ENCODE measurements at regions not wholly inside any gene's neighbourhood (a gene's known extent, or its start where the extent isn't known, plus 50 kb on each side); places are given as distances from the start of the nearest gene placed in this dataset.

- no peak for DNase-seq (ENCODE audit: low read depth in 2 of 2, low spot score in 1 of 2)
Observed at GRCh38 chr1:219404629-219405028, 208.3 kb downstream of the ZC3H11B start.

DNA sequence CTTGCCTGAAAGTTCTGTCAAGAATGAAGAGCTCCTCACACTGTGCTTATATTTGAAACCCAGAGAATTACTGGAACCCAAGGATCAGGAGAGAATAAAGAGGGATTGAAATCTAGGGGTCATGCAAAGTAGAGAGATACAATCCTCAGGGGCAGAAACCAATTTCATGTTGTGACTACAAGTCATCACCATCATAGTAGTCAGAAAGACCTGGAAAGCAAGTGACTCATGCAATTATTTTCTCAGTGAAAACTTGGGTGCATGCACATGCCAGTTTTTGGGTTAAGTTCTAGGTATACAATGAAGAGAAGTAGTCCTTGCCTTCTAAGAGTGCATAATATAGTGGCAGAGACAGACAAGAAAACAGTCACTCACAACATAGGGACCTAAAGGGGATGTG lies 210.0 kb downstream of the ZC3H11B start:
- no peak for DNase-seq (ENCODE audit: low read depth in 2 of 2, low spot score in 1 of 2)

DNA sequence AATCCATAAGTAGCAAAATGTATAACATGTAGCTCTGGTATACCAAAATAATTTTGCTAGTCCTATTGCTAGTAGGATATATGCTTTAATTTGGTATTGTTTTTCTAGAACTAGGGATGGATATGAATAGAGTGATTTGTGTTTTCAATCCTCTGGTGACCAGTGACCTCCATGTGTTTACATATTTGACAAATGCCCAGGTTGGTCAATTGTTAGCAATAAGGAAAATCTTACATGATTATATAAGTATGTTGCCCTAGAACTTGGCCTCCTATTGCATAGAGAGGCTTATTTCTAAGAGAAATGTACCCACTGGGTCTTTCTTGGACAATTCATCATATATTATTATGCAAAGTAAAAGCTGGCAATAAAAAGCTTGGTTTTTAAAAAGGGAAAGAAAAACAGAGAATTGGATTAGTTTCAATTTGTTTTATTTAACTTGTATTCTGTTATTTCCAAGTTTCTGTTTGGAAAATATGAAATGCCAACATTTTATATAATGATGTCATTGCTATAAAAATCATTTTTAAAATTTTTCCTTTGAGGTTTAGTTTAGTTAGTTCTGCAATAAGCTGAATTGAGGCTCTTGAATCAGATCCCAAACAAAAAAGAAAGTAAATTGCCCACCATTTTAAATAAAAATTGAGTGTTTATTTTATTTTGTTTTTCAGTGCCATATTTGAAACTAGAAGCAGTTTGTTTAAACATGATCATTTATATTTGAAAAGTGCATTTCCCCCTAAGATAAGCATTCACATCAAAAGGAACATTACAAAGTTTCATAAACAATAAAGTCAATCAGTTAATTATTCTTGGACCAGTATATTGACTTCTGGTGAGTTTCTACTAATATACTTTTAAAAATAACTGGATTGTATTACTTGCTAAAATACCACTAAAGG lies 210.9 kb downstream of the ZC3H11B start:
- no peak for DNase-seq (ENCODE audit: low read depth in 2 of 2, low spot score in 1 of 2)

- DNase-seq (ENCODE audit: low read depth in 2 of 2, low spot score in 1 of 2), result no peak
Observed at GRCh38 chr1:219399446-219399845, 213.5 kb downstream of the ZC3H11B start.

GRCh38 chr1:219398815-219399396 lies 214.0 kb downstream of the ZC3H11B start:
- no peak for DNase-seq (ENCODE audit: low read depth in 2 of 2, low spot score in 1 of 2)

DNA sequence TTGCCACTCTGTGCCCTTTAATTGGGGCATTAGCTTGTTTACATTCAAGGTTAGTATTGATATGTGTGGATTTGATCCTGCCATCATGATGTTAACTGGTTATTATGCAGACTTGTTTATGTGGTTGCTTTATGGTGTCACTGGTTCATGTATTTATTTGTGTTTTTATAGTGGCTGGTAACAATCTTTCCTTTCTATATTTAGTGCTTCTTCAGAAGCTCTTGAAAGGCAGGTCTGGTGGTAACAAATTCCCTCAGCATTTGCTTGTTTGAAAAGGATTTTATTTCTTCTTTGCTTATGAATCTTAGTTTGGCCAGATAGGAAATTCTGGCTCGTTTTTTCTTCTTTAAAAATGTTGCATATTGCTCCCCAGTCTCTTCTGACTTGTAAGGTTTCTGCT lies 215.4 kb downstream of the ZC3H11B start:
- no peak for DNase-seq (ENCODE audit: low read depth in 2 of 2, low spot score in 1 of 2)

DNA sequence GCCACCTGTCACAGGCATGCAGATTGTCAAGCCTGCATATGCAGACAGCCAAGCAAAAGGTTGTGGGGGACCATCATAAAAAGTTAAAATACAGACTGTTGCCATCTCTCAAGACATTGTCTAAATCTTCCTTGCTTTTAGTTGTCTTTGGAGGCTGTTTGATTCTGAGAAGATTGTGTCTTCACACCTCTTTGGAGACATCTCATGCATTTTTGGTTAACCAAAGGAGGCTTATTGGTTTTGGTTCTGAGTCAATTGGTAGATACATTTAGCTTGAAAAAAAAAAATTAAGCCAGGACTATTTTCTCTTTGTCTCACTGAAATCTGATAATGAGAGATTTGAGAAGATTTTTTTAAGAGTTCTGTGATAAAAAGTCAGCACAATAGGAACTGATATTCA lies 217.6 kb downstream of the LYPLAL1 start:
- DNase-seq (ENCODE audit: low read depth in 2 of 2, low spot score in 1 of 2), result no peak

DNA sequence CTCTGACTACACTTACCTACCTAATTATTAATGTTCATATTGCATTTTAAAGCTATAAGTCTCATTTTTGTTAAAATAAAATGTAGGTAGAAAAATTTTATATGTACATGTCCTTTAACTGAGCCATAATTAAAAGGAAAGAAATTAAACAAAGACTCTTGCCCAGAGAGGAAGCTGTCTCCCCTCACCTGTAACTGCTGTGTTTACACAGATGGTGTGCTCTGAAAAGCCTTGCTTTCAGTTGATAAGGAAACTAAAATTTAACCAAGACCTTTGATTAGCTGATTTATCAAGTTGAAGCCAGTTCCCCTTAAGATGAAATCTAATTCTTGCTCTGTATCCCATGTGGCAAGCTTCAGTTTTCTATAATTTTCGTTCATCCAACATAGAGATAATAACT lies 213.5 kb downstream of the LYPLAL1 start:
- DNase-seq (ENCODE audit: low read depth in 2 of 2, low spot score in 1 of 2), result no peak

GRCh38 chr1:219385787-219386427 lies 212.2 kb downstream of the LYPLAL1 start:
- no peak for DNase-seq (ENCODE audit: low read depth in 2 of 2, low spot score in 1 of 2)

DNA sequence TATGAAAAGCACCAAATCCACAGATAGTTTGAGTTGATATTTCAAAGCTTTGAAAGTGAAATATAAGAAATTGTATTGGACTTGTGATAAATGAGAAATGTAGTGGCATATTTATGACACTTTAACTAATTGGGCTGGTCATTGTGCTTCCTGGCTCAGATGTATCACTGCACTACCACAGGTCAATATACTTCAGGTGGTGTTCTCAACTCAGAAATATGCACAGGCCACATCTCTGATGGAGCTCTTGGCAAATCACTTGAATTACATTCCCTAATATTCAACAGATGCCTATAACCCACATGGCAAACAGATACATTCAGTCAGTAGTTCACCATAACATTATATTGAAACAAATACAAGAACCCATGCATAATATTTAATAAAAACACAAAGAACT lies 209.6 kb downstream of the LYPLAL1 start:
- no peak for DNase-seq (ENCODE audit: low read depth in 2 of 2, low spot score in 1 of 2)

DNA sequence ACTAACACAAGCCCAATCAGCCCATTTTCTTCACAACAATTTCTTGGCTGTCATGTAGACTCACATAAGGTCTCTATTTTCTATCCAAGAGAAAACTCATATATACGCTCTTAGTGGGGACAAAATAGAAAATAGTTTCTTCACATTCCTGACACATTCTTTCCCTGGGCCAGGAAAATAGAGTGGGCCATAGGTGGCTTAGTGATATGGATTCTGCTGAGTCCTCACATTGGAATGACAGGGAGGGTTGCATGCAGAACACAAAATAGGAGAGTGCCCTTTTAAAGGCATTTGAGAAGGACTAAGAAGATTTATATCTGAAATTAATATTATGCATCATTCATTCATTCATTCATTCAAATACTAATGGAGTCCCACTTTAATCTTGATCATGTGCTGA lies 207.7 kb downstream of the LYPLAL1 start:
- DNase-seq (ENCODE audit: low read depth in 2 of 2, low spot score in 1 of 2), result no peak

DNA sequence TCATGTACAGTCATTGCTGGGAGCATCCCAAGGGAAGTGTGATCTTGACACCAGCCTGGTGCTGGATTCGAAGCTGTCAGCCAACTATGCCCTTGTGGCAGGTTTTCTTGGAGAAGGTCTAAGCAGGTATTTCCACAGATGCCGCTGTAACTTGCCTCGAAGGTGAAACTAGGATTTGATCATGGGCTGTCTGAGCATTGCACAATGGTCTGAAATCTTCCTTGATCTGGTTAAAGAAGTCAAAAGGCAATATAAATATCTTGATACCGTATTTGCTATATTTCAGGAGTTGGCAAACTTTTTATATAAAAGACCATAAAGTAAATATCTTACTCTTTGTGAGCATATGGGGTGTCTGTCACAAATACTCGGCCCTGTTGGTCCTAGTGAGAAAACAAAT lies 206.8 kb downstream of the LYPLAL1 start:
- DNase-seq (ENCODE audit: low read depth in 2 of 2, low spot score in 1 of 2), result no peak

DNA sequence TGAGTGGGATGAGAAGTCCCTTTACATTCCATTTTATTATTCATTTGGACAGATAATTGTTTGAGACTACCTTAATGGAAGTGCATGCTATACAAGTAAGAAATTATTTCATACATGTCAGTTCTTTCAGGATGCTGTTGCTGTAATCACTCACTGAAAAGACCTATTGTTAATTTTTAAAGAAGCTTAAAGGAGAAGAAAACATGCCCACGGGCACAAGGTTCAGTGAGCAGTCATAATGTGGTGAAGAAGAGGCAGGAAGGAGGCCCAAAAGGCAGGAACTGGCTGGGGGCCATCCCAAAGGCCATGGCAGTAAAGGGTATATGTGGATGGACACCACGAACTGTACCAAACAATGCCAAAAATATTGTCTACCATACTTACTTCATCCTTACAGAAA lies 206.0 kb downstream of the LYPLAL1 start:
- no peak for DNase-seq (ENCODE audit: low read depth in 2 of 2, low spot score in 1 of 2)

GRCh38 chr1:219374636-219375035 lies 201.0 kb downstream of the LYPLAL1 start:
- no peak for DNase-seq (ENCODE audit: low read depth in 2 of 2, low spot score in 1 of 2)

GRCh38 chr1:219374046-219374566 lies 200.4 kb downstream of the LYPLAL1 start:
- DNase-seq (ENCODE audit: low read depth in 2 of 2, low spot score in 1 of 2), result no peak

DNA sequence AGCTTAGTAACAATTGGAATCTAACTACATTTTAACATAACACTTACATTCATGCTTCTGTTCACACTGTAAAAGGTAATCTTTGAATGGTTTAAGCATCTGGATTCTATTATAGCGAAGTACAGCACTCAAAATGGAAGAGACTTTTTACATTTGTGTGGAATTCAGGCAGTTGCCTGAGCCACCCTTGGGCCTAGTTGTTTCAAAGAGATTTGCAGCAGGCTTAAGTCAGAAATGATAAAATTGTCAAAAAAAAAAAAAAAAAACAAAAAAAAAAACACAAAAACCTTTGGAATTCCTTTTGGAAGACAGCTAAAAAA lies 199.9 kb downstream of the LYPLAL1 start:
- no peak for DNase-seq (ENCODE audit: low read depth in 2 of 2, low spot score in 1 of 2)

DNA sequence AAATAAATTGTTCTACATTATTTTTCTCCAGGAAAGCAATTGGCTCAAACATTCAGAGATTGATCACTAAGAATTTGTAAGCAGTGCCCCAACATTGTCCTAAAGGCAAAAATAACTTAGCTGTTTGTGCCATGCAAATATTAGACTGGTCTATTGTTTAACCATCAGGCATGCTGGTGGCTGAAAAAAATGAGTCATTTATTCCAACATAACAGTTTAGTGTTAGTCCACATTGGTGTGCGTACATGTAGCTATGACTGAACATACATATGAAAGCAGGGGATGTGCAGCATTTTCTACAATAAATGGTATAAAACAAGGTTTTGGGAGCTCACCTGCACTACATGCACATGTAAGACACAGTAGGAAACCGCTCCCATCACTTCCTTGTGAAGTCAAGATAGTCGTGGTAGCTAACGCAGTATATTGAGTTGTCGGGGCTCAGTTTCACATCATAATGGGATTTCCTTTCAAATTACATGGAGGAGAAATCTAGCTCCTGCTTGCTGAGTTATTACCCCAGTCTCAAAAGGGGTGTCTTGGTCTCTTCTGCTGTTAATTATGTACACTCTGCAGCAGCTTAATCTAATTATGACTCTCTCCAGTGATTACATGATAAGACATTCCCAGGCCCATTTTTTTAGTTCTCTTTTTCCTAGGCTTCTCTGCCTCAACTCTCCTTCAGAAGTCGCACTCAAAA lies 199.4 kb downstream of the LYPLAL1 start:
- no peak for DNase-seq (ENCODE audit: low read depth in 2 of 2, low spot score in 1 of 2)

- no peak for DNase-seq (ENCODE audit: low read depth in 2 of 2, low spot score in 1 of 2)
Observed at GRCh38 chr1:219371471-219371870, 197.8 kb downstream of the LYPLAL1 start.

- no peak for DNase-seq (ENCODE audit: low read depth in 2 of 2, low spot score in 1 of 2)
Observed at GRCh38 chr1:219367496-219367895, 193.8 kb downstream of the LYPLAL1 start.

- no peak for DNase-seq (ENCODE audit: low read depth in 2 of 2, low spot score in 1 of 2)
Observed at GRCh38 chr1:219365451-219365850, 191.8 kb downstream of the LYPLAL1 start.

DNA sequence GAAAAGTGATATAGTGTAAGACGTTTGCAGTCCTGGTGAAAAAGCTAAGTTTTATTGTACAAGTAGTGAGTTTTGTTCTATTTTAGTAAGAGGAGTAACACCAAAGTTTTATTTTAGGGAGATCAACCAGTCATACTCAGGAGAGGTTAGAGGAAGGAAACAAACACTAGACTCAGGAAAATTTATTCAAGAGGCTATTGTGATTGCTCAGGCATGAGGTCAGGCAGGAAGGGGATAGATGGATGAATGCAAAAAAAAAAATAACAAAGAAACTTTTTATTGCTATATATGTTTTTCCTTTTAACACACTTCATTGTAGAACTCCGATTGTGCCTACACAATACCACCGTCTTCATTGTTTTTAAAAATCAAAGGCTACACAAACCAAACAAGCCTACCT lies 189.0 kb downstream of the LYPLAL1 start:
- DNase-seq (ENCODE audit: low read depth in 2 of 2, low spot score in 1 of 2), result no peak

GRCh38 chr1:219359126-219359525 lies 185.4 kb downstream of the LYPLAL1 start:
- DNase-seq (ENCODE audit: low read depth in 2 of 2, low spot score in 1 of 2), result no peak
